Left cardiac atrium (tissue), 4 donors: ENCODE measurements at regions not wholly inside any gene's neighbourhood (a gene's known extent, or its start where the extent isn't known, plus 50 kb on each side); places are given as distances from the start of the nearest gene placed in this dataset.

ENCODE experiments used
- ATAC-seq, 2 donors: fragments of 200-7000 bp; cut with Tn5 transposase; one replicate each; pipeline ENCODE4 v1.9.1; 2020; ENCODE audit warnings: mild to moderate bottlenecking in 2 of 2, moderate library complexity in 2 of 2
- DNase-seq: peaks from one replicate; pipeline ENCODE4 v3.0.0-alpha.2; 2020
- intact Hi-C, 2 donors: fragments of 100-400 bp; cut with DNase I; formaldehyde crosslinking; loops; one replicate each; pipeline versions ENCODE4 v1.14.1 to v1.15.1; 2022 to 2023
- donor health status: DM: no; HTN: yes; CAD: no.
- donor health status: DM: no; HTN: yes; CAD: no; lungs with severe emphysema.
- donor health status: DM: yes; HTN: yes; CAD: no.
- donor health status: Dilated cardiomyopathy.

- intact Hi-C loops = no loop called here
- ATAC-seq = no peak
- DNase-seq = no peak
Measured at GRCh38 chr15:97082830-97083229, 752.3 kb downstream of the NR2F2 start.

GRCh38 chr15:97084650-97085049, 754.1 kb downstream of the NR2F2 start:
- intact Hi-C loops = no loop called here
- ATAC-seq (no peak), DNase-seq (no peak)

GRCh38 chr15:97085731-97086130, 755.2 kb downstream of the NR2F2 start:
- intact Hi-C loops = no loop called here
- ATAC-seq = no peak
- DNase-seq = no peak

- DNase-seq (no peak), ATAC-seq (no peak)
- intact Hi-C loops = no loop called here
Measured at GRCh38 chr15:97087006-97087741, 756.7 kb downstream of the NR2F2 start.

GRCh38 chr15:97091093-97091492, 760.6 kb downstream of the NR2F2 start:
- DNase-seq (no peak), ATAC-seq (no peak)
- intact Hi-C loops = no loop called here

- intact Hi-C loops = no loop called here
- no peak for ATAC-seq
Measured at GRCh38 chr15:97092656-97093055, 762.2 kb downstream of the NR2F2 start.

GRCh38 chr15:97096303-97096835, 765.9 kb downstream of the NR2F2 start:
- ATAC-seq (no peak), DNase-seq (no peak)
- intact Hi-C loops = no loop called here

More at GRCh38 chr15:97092656-97093055, 762.2 kb downstream of the NR2F2 start:
- DNase-seq = no peak

- intact Hi-C loops = no loop called here
- DNase-seq = no peak
- ATAC-seq = no peak
Measured at GRCh38 chr15:97099040-97099439, 768.5 kb downstream of the NR2F2 start.

- ATAC-seq (no peak), DNase-seq (no peak)
- intact Hi-C loops = no loop called here
Measured at GRCh38 chr15:97101572-97101971, 771.1 kb downstream of the NR2F2 start.

- intact Hi-C loops = no loop called here
- ATAC-seq = peak in 1 of 2 donors; percentile 37
- DNase-seq = no peak
Measured at GRCh38 chr15:97114900-97115760, 784.6 kb downstream of the NR2F2 start.

GRCh38 chr15:97115761-97116070, 785.2 kb downstream of the NR2F2 start:
- DNase-seq (no peak), ATAC-seq (no peak)
- intact Hi-C loops = no loop called here

- intact Hi-C loops = no loop called here
- DNase-seq (no peak), ATAC-seq (no peak)
Measured at GRCh38 chr15:97124790-97125189, 794.3 kb downstream of the NR2F2 start.

- intact Hi-C loops = no loop called here
- DNase-seq (no peak), ATAC-seq (no peak)
Measured at GRCh38 chr15:97126553-97127233, 796.2 kb downstream of the NR2F2 start.

- intact Hi-C loops = no loop called here
- DNase-seq (no peak), ATAC-seq (peak in 1 of 2 donors; percentile 15)
Measured at GRCh38 chr15:97129674-97130073, 799.2 kb downstream of the NR2F2 start.

GRCh38 chr15:97140216-97140615, 809.7 kb downstream of the NR2F2 start:
- ATAC-seq (no peak), DNase-seq (no peak)
- intact Hi-C loops = no loop called here

- intact Hi-C loops = no loop called here
- ATAC-seq (no peak), DNase-seq (no peak)
Measured at GRCh38 chr15:97141360-97141759, 810.9 kb downstream of the NR2F2 start.

- DNase-seq (no peak), ATAC-seq (no peak)
- intact Hi-C loops = no loop called here
Measured at GRCh38 chr15:97141871-97142270, 811.4 kb downstream of the NR2F2 start.

GRCh38 chr15:97143592-97144376, 813.3 kb downstream of the NR2F2 start:
- intact Hi-C loops = no loop called here
- DNase-seq = no peak
- ATAC-seq = peak in 1 of 2 donors; percentile 26

- DNase-seq (no peak), ATAC-seq (no peak)
- intact Hi-C loops = no loop called here
Measured at GRCh38 chr15:97144377-97144711, 813.8 kb downstream of the NR2F2 start.
